ENCODE measurements at regions not wholly inside any gene's neighbourhood (a gene's known extent, or its start where the extent isn't known, plus 50 kb on each side); places are given as distances from the start of the nearest gene placed in this dataset.

- in situ Hi-C loops (cut with MboI; ENCODE audit: low sequenced_read_pairs), result no loop called here
Measured at GRCh38 chr5:39505791-39506190, 81.0 kb upstream of the DAB2 start.

- in situ Hi-C loops (cut with MboI; ENCODE audit: low sequenced_read_pairs), result no loop called here
Measured at GRCh38 chr5:39505363-39505762, 80.6 kb upstream of the DAB2 start.

DNA sequence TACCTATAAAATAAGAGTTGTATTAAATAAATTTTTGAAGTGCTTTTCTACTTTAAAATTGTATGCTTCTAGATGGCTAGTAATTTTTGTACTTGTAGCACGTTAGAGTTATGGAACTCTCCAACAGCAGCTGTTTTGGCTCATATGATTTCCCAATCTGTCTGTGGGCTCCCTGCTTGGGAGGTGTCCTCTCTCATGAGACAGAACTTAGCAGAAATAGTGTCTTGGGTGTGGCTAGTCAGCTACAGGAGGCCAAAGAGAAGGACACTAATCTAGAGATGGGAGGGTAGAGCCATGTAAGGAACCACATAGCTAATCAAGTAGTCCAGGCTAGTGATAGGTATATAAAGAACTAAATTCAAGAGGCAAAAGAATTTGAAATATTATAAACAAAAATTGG lies 78.4 kb upstream of the DAB2 start:
- in situ Hi-C loops (cut with MboI; ENCODE audit: low sequenced_read_pairs), result no loop called here

- in situ Hi-C loops (cut with MboI; ENCODE audit: low sequenced_read_pairs), result no loop called here
Measured at GRCh38 chr5:39502704-39503103, 77.9 kb upstream of the DAB2 start.

DNA sequence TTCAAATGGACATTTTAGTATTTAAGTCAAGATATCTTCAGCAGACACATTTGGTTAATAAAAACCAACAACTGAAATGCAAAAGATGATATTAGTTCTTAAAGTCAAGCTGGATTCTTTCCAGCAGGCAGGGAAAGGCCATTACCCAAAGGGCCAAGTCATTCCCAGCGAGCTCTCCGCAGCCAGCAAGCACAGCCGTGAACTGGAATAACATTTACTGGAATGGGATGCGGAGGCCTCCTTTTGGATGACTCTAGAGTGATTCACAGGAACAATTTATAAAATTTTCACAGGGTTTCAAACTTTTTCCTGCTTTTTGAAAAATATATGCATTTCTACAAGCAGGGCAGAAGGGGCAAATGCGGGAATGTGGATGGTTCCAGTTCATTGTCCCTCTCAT lies 76.6 kb upstream of the DAB2 start:
- in situ Hi-C loops (cut with MboI; ENCODE audit: low sequenced_read_pairs), result no loop called here

DNA sequence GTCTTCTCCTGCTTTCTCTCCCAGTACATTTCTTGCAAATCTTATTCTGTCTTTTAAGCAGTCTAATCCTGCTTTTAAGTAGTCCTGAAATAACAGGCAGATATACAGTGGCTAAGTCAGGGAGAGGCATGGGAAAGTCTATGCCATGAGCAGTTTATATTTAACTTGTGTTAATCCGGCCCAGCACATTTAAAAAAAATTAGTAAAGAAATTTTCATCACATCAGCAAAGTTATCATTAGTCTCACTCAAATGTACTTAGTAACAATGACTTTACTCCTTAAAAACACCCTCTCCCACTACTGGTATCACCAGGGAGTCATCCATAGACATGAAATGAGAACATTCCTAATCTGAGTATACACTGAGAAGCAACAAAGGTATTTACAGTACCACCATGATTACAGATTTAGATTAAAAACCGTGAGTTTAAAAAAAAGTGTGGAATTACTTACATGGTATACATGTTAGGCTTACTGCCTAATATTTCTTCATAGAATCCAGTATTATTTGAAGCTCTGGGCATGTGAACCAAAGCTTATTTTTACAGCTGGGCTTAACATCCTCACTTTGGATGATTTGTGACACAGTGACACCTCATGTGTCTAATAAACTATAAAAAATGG lies 75.9 kb upstream of the DAB2 start:
- in situ Hi-C loops (cut with MboI; ENCODE audit: low sequenced_read_pairs), result no loop called here

DNA sequence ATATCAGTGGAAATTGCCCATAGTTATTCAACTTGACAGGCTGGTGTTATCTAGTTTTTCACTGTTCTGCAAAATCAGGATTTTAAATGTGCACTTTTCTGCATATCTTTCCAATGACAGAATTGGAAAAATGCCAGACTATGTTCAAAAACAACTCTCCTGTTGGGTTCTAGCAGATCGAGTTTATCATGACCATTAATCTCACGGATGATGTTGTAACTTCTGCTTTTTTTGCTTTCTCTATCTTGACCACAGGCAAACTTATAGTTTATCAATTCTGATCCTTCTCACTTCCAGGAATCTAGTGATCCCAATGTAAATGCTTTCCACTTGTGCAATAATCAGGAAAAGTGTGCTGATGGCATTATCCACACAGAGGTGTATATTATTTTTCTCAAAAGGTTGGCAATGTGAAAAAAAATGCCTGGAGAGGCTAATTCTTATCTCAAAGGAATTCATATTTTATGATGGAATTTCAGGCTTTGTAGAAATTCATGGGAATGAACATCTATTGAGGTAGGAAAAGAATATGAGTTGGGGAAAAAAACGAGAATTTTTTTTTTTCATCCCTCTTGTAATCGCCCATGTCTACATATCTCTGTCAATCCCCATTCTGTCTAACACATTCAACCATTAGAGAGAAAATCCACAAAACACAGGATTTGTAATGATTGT lies 73.6 kb upstream of the DAB2 start:
- in situ Hi-C loops (cut with MboI; ENCODE audit: low sequenced_read_pairs), result no loop called here

GRCh38 chr5:39497322-39497721 lies 72.5 kb upstream of the DAB2 start:
- in situ Hi-C loops (cut with MboI; ENCODE audit: low sequenced_read_pairs), result no loop called here

DNA sequence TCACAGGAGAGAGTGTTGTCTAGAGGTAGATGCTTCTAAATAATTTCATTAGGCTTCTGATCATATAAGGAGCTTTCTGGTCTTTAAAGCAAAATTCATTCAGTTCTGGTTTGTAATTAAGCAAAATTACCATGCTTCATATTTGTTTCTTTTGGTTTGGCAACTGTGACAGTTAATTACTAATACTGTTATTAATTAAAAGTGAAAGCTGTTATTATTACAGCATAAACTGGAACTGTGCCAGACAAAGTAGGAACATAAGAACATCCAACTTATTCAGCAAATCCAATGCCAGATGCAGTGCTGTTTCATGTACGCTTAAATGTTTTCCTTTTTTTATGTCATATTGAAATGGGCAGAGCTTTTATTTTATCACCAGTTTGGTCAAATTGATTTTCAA lies 70.4 kb upstream of the DAB2 start:
- in situ Hi-C loops (cut with MboI; ENCODE audit: low sequenced_read_pairs), result no loop called here

DNA sequence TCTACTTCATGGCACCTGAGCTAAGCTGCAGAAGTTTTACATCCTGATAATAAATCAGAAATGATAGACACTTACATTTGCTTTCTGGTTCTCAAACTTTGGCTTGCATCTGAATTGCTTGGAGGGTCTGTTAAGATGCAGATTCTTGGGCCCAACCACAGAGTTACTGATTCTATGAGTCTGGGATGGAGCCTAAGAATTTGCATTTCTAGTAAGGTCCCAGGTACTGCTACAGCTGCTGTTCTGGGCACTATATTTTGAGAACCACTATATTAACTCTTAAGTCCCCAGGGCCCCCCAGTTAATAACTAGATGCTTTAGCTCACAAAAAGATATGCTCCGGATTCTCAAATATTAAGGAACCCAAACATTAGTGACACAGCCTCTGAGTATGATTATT lies 69.8 kb upstream of the DAB2 start:
- in situ Hi-C loops (cut with MboI; ENCODE audit: low sequenced_read_pairs), result no loop called here

GRCh38 chr5:39494107-39494510 lies 69.3 kb upstream of the DAB2 start:
- in situ Hi-C loops (cut with MboI; ENCODE audit: low sequenced_read_pairs), result no loop called here

GRCh38 chr5:39491210-39491609 lies 66.4 kb upstream of the DAB2 start:
- in situ Hi-C loops (cut with MboI; ENCODE audit: low sequenced_read_pairs), result no loop called here

DNA sequence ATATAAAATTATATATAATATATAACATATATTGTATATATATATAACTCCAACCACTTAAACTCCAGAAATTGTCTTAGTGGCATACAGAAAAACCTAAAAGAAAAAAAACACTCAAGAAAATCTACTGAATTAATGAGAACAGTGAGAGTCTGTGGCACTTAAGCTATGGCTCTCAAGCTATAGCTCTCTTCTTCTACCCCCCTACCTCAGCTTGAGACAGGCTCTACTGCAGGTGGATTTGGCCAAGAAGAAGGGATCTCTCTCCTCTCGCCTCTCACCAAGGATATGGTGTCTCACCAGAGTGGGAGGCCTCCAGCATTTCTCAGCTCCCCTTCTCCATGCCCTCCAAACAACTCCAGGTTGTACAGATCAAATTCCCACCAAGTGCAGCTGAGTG lies 64.5 kb upstream of the DAB2 start:
- in situ Hi-C loops (cut with MboI; ENCODE audit: low sequenced_read_pairs), result no loop called here

GRCh38 chr5:39486790-39487189 lies 62.0 kb upstream of the DAB2 start:
- in situ Hi-C loops (cut with MboI; ENCODE audit: low sequenced_read_pairs), result no loop called here

DNA sequence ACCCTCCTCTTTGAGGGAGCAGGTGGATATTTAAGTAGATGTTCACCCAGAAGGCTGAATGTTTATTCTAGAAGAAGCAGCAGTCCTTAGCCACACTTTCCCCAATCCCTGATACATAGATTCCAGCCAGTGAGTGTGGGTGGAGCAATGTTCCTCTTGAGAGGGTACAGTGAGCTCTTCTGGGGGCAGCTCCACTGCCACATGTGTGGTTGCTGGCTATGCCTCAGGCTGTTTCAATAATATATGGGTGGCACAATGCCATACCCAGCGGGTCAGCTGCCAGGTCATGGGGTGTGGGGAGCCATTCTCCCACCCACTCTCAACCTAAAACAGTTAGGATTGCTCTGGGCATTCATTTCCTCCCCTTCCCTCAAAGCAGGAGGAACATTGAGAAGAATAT lies 61.6 kb upstream of the DAB2 start:
- in situ Hi-C loops (cut with MboI; ENCODE audit: low sequenced_read_pairs), result no loop called here

GRCh38 chr5:39485079-39485478 lies 60.3 kb upstream of the DAB2 start:
- in situ Hi-C loops (cut with MboI; ENCODE audit: low sequenced_read_pairs), result no loop called here

- in situ Hi-C loops (cut with MboI; ENCODE audit: low sequenced_read_pairs), result no loop called here
Measured at GRCh38 chr5:39484673-39485072, 59.9 kb upstream of the DAB2 start.

DNA sequence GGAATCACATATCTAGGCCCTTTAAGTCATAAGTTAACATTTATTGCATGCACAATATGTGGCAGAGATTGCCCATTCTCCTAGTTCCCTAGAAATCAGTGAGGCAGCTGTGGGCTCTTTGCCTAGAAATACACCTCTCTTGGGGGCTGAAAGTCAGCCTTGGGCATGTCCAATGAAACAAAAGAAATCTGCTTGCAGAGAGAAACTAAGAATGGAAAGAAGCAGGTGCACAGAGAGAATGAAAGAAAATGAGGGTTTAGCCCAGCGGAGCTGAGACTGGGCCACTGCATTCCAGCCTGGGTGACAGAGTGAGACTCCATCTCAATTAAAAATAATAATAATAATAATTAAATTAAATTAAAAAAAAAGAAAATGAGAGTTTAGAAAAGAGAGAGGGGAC lies 57.3 kb upstream of the DAB2 start:
- in situ Hi-C loops (cut with MboI; ENCODE audit: low sequenced_read_pairs), result no loop called here

DNA sequence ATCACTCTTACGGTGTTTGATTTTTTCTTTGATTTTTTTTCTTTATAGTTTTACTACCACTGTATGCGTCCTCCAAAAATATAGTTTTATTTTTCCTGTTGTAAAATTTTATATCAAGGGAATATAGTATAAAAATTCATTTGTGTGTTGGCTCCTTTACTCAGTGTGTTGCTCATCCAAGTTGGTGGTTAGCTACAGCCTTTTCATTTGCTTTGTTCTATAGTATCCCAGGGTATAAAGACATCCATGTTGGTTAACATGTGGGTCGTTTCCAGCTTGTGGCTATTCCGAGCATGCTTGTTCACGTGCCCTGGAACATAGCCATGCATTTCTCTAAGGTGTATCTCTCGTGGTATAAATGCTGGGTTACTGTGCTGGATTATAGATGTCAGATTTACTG lies 54.8 kb upstream of the DAB2 start:
- in situ Hi-C loops (cut with MboI; ENCODE audit: low sequenced_read_pairs), result no loop called here

DNA sequence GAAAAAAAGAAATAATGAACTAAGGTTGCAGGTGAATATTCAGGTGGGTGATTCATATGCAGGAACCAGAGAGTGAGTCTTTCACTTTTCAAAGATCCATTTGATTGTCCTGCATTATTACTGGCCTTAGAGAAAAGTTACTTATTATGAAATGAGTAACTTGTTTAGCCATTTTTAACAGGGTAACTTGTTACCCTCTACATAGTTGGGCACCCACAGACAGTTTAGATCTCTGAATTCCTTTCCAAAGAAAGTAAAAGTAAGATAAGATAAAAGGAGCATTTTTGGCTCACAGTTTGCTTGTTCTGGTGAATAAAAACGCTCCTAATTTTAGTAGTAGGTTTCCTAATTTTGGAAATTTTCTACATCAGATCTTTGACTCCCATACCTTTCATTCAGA lies 54.1 kb upstream of the DAB2 start:
- in situ Hi-C loops (cut with MboI; ENCODE audit: low sequenced_read_pairs), result no loop called here

DNA sequence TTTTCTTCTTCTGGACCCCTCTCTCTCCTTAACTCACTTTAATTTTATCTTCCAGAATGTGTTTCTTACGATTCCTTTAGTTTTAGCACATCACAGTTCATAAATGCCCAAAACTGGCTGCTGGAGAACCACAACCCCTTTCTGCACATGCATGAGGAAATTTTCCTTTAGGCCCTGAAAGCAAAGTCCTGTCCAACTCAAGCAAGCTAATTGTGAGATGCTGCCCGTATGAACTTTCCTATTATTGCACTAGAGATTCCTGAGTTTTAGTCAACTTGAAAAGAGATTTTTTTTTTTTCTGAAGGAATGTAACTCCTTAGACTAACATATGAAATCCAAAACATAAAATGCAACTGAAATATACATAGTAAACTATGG lies 52.1 kb upstream of the DAB2 start:
- in situ Hi-C loops (cut with MboI; ENCODE audit: low sequenced_read_pairs), result no loop called here

- in situ Hi-C loops (cut with MboI; ENCODE audit: low sequenced_read_pairs), result no loop called here
Measured at GRCh38 chr5:39475881-39476842, 51.4 kb upstream of the DAB2 start.

All from HL-60/S4 treated with retinoic acid at 250 ng/mL for 4 days and 3 days (cell line).